PC-9 (cell line): ENCODE measurements at regions not wholly inside any gene's neighbourhood (a gene's known extent, or its start where the extent isn't known, plus 50 kb on each side); places are given as distances from the start of the nearest gene placed in this dataset.

Experiments used
- BruUV-seq: library from RNA; stranded (reverse); fragments of 400-500 nt; replicated peaks from 2 replicates; lab custom pipeline; 2021; lab: Mats Ljungman, UMichigan
- CTCF ChIA-PET: fragments of 300-600 bp; sonication (Branson Sonifier 250); formaldehyde crosslinking; loops from one replicate; lab custom pipeline; 2022; ENCODE audit warnings: antibody characterized with exemption; lab: Charles Lee
- POLR2A ChIA-PET: fragments of 300-600 bp; sonication (Branson Sonifier 250); formaldehyde crosslinking; loops from one replicate; lab custom pipeline; 2022; ENCODE audit warnings: antibody characterized with exemption; ENCODE audit not compliant: unreplicated experiment; lab: Charles Lee
- DNase-seq, 2 experiments: peaks; one replicate each; pipeline versions ENCODE4 v3.0.0 to v3.0.0-alpha.2; 2015 to 2022; ENCODE audit warnings: mixed read lengths in 1 of 2
- H2AFZ ChIP-seq: fragments of 200-600 bp; sonication (generic); 2 replicates; pipeline ENCODE4 v1.8.1; 2017; ENCODE audit warnings: antibody characterized with exemption
- H3F3A ChIP-seq: fragments of 200-600 bp; sonication (generic); 2 replicates; pipeline ENCODE4 v1.8.1; 2017; ENCODE audit warnings: antibody characterized with exemption, mild to moderate bottlenecking, low read depth; ENCODE audit not compliant: insufficient read depth
- H3K27ac ChIP-seq: fragments of 200-600 bp; sonication (generic); 2 replicates; pipeline ENCODE4 v1.6.1; 2016; ENCODE audit warnings: mixed run types
- H3K27me3 ChIP-seq: fragments of 200-600 bp; sonication (generic); 2 replicates; pipeline ENCODE4 v1.6.1; 2016; ENCODE audit warnings: low read depth, mixed run types; ENCODE audit not compliant: insufficient read depth
- H3K36me3 ChIP-seq: fragments of 200-600 bp; sonication (generic); 2 replicates; pipeline ENCODE4 v1.6.1; 2016; ENCODE audit warnings: low read depth, mixed run types
- H3K4me1 ChIP-seq: fragments of 200-600 bp; sonication (generic); replicated peaks from 2 replicates; pipeline ENCODE4 v1.6.1; 2016; ENCODE audit warnings: mixed run types; ENCODE audit not compliant: insufficient read depth
- H3K4me2 ChIP-seq: fragments of 200-600 bp; sonication (generic); 2 replicates; pipeline ENCODE4 v1.6.1; 2017; ENCODE audit warnings: mixed run types
- H3K4me3 ChIP-seq: fragments of 200-600 bp; sonication (generic); 2 replicates; pipeline ENCODE4 v1.6.1; 2016; ENCODE audit warnings: mixed run types
- H3K79me2 ChIP-seq: fragments of 200-600 bp; sonication (generic); 2 replicates; pipeline ENCODE4 v1.6.1; 2017; ENCODE audit warnings: low read depth, mixed run types
- H3K9me2 ChIP-seq: fragments of 200-600 bp; sonication (generic); 2 replicates; pipeline ENCODE4 v1.8.1; 2017; ENCODE audit warnings: mild to moderate bottlenecking; ENCODE audit not compliant: insufficient read depth
- H3K9me3 ChIP-seq: fragments of 200-600 bp; sonication (generic); 2 replicates; pipeline ENCODE4 v1.8.1; 2016; ENCODE audit warnings: low read depth; ENCODE audit not compliant: insufficient read depth
- H4K20me1 ChIP-seq: fragments of 200-600 bp; sonication (generic); 2 replicates; pipeline ENCODE4 v1.8.1; 2017; ENCODE audit not compliant: insufficient read depth
- CTCF ChIP-seq: fragments of 200-600 bp; sonication (generic); conservative IDR thresholded peaks from 2 replicates; pipeline ENCODE4 v1.6.1; 2017; ENCODE audit warnings: mixed run types, antibody characterized with exemption, mild to moderate bottlenecking, moderate library complexity
- EZH2 ChIP-seq: fragments of 200-600 bp; sonication (generic); IDR thresholded peaks from 2 replicates; pipeline ENCODE4 v1.8.0; 2017; ENCODE audit warnings: antibody characterized with exemption, low read depth
- intact Hi-C: fragments of 100-400 bp; cut with micrococcal nuclease; formaldehyde crosslinking; loops from one replicate; pipeline ENCODE4 v1.10.0; 2022; ENCODE audit not compliant: unreplicated experiment

- Histone ChIP-seq H3K4me2 (no peak overlapping the region), H2AFZ (no peak overlapping the region), H3K27ac (no peak overlapping the region), H3K9me3 (no peaks in the 10 kb centered on the region), H3K36me3 (no peaks in the 10 kb centered on the region), H3K4me1 (0 out of 2 replicates have a peak, but pooled peaks cover 3% of the 10 kb centered on the region), H3F3A (no peaks in the 10 kb centered on the region), H3K9me2 (no peaks in the 10 kb centered on the region), H3K79me2 (no peaks in the 10 kb centered on the region), H3K4me3 (no peak overlapping the region), H4K20me1 (no peaks in the 10 kb centered on the region), H3K27me3 (no peaks in the 10 kb centered on the region; the same call in 1 of the 2 replicates)
- TF ChIP-seq CTCF (no peak), EZH2 (no peak)
- intact Hi-C loops: no loop called here
- no TSS peak for BruUV-seq
- CTCF ChIA-PET: no interaction called here
- no peak for DNase-seq
- POLR2A ChIA-PET: interaction anchor here (0.6 kb wide), 1 partner anchor 254 kb away, joined by 6 read pairs; no protein-coding TSS in a partner anchor
Observed at GRCh38 chr3:139745831-139746230, 68.1 kb upstream of the NMNAT3 start.

- Histone ChIP-seq H3K27me3 (peaks cover 31% of the 10 kb centered on the region), H3K9me2 (no peaks in the 10 kb centered on the region), H3K4me1 (no peaks in the 10 kb centered on the region), H2AFZ (no peak overlapping the region), H3F3A (no peaks in the 10 kb centered on the region), H4K20me1 (no peaks in the 10 kb centered on the region), H3K27ac (no peak overlapping the region), H3K4me2 (no peak overlapping the region), H3K4me3 (no peak overlapping the region), H3K79me2 (no peaks in the 10 kb centered on the region), H3K9me3 (no peaks in the 10 kb centered on the region), H3K36me3 (no peaks in the 10 kb centered on the region)
- TF ChIP-seq CTCF (no peak), EZH2 (no peak)
- no TSS peak for BruUV-seq
- intact Hi-C loops: no loop called here
- ChIA-PET CTCF (no interaction called here), POLR2A (no interaction called here)
- DNase-seq: no peak
Observed at GRCh38 chr3:139738697-139739096, 60.9 kb upstream of the NMNAT3 start.

- CTCF ChIA-PET: no interaction called here
- no TSS peak for BruUV-seq
Observed at GRCh38 chr3:139737682-139738361, 60.0 kb upstream of the NMNAT3 start.

More at GRCh38 chr3:139737682-139738361, 60.0 kb upstream of the NMNAT3 start:
- intact Hi-C loops: no loop called here
- no peak for DNase-seq
- POLR2A ChIA-PET: no interaction called here
- no peak overlapping the region for H2AFZ ChIP-seq
- H3K9me2 ChIP-seq: no peaks in the 10 kb centered on the region
- no peaks in the 10 kb centered on the region for H3K4me1 ChIP-seq
- TF ChIP-seq EZH2: no peak
- no peaks in the 10 kb centered on the region for H3F3A ChIP-seq
- H3K27ac ChIP-seq: no peak overlapping the region
- H4K20me1 ChIP-seq: no peaks in the 10 kb centered on the region
- H3K9me3 ChIP-seq: no peaks in the 10 kb centered on the region
- H3K4me3 ChIP-seq: no peak overlapping the region
- peaks cover 31% of the 10 kb centered on the region for H3K27me3 ChIP-seq
- no peak overlapping the region for H3K4me2 ChIP-seq
- no peaks in the 10 kb centered on the region for H3K79me2 ChIP-seq
- no peaks in the 10 kb centered on the region for H3K36me3 ChIP-seq
